ENCODE measurements at regions not wholly inside any gene's neighbourhood (a gene's known extent, or its start where the extent isn't known, plus 50 kb on each side); places are given as distances from the start of the nearest gene placed in this dataset.

- TF ChIP-seq CTCF (conservative IDR thresholded peaks at IDR 0.05) = no peak
- no peak for TF ChIP-seq EZH2 (IDR thresholded peaks at IDR 0.05; ENCODE audit: low read depth)
Measured at GRCh38 chr2:177108890-177109289, 103.7 kb upstream of the HNRNPA3 start.

All from PC-9 (cell line).